ENCODE measurements at regions not wholly inside any gene's neighbourhood (a gene's known extent, or its start where the extent isn't known, plus 50 kb on each side); places are given as distances from the start of the nearest gene placed in this dataset.

DNA sequence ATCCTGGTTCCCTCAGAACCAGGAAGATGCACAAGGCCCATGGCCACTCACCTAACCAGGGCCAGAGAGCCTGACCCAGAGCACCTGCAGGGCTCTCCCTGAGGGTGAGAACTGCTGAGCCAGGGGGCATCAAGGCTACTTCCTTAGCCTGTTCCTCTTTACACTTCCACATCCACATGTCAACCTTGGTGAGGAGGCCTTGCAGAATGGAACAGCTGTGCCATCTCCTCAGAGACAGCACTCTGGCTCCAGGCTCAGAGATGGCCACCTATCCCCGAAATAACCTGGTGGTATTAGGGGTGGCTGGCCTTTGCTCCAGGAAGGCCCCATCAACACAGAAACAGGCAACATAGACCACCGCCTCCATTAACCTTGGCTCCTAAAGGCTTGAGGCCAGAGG, 473.0 kb downstream of the RPS24 start:
- H2AFZ ChIP-seq (ENCODE audit: insufficient read depth, low read depth, low read length, poor library complexity, severe bottlenecking) = no peak overlapping the region
- no peak overlapping the region for H3K27ac ChIP-seq (ENCODE audit: low read length in 2 of 2)
- Mint-ChIP-seq H3K4me1 (no peaks in the 10 kb centered on the region), H3K27me3 (peaks cover 31% of the 10 kb centered on the region), H3K4me3 (no peak overlapping the region), H3K27ac (no peak overlapping the region), H3K9me3 (ENCODE audit: insufficient read depth) (no peaks in the 10 kb centered on the region)
- H3K4me3 ChIP-seq (ENCODE audit: control extremely low read depth in 1 of 5, extremely low read depth in 1 of 5, insufficient read depth in 1 of 5, low read depth in 2 of 5, low read length in 4 of 5) = no peak overlapping the region
- no peaks in the 10 kb centered on the region for H3K36me3 ChIP-seq (replicated peaks in 1 of 2; ENCODE audit: control extremely low read depth in 1 of 2, control insufficient read depth in 1 of 2, extremely low read depth in 1 of 2, insufficient read depth in 2 of 2, low read length in 1 of 2)
- H3K9me3 ChIP-seq (ENCODE audit: control extremely low read depth in 1 of 3, control insufficient read depth in 2 of 3, insufficient read depth in 1 of 3, low read length in 2 of 3) = no peaks in the 10 kb centered on the region
- no peak for TF ChIP-seq EZH2 (IDR thresholded peaks at IDR 0.05; ENCODE audit: borderline replicate concordance, insufficient read depth, low read depth, low read length, poor library complexity, severe bottlenecking)
- TF ChIP-seq, protein P1, sequence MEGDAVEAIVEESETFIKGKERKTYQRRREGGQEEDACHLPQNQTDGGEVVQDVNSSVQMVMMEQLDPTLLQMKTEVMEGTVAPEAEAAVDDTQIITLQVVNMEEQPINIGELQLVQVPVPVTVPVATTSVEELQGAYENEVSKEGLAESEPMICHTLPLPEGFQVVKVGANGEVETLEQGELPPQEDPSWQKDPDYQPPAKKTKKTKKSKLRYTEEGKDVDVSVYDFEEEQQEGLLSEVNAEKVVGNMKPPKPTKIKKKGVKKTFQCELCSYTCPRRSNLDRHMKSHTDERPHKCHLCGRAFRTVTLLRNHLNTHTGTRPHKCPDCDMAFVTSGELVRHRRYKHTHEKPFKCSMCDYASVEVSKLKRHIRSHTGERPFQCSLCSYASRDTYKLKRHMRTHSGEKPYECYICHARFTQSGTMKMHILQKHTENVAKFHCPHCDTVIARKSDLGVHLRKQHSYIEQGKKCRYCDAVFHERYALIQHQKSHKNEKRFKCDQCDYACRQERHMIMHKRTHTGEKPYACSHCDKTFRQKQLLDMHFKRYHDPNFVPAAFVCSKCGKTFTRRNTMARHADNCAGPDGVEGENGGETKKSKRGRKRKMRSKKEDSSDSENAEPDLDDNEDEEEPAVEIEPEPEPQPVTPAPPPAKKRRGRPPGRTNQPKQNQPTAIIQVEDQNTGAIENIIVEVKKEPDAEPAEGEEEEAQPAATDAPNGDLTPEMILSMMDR (IDR thresholded peaks at IDR 0.05) = no peak
- ATAC-seq (ENCODE audit: low read depth) (no peak), DNase-seq (no peak)
- H3K4me1 ChIP-seq (ENCODE audit: control insufficient read depth in 2 of 2, insufficient read depth in 2 of 2, low read length in 2 of 2) = no peaks in the 10 kb centered on the region
- no peaks in the 10 kb centered on the region for H3K79me2 ChIP-seq (ENCODE audit: control insufficient read depth, insufficient read depth, low read length)
- no peak overlapping the region for H3K4me2 ChIP-seq (replicated peaks; ENCODE audit: low read depth, low read length, poor library complexity, severe bottlenecking)
- POLR2A ChIA-PET = no interaction called here
- intact Hi-C loops (cut with micrococcal nuclease) = no loop called here
- no peaks in the 10 kb centered on the region for H4K20me1 ChIP-seq (ENCODE audit: control insufficient read depth, insufficient read depth, low read length, poor library complexity, severe bottlenecking)
- no peak overlapping the region for H3K9ac ChIP-seq (ENCODE audit: low read length)
- CTCF ChIA-PET = no interaction called here
- WGBS (ENCODE audit: insufficient coverage) = 100% methylated on average over 1 of the region's 2 CpGs
- peaks cover 0 to 6% (median 0%) of the 10 kb centered on the region in 4 experiments for H3K27me3 ChIP-seq (replicated peaks in 1 of 4; ENCODE audit: control extremely low read depth in 1 of 4, control insufficient read depth in 3 of 4, insufficient read depth in 4 of 4, low read length in 3 of 4)

DNA sequence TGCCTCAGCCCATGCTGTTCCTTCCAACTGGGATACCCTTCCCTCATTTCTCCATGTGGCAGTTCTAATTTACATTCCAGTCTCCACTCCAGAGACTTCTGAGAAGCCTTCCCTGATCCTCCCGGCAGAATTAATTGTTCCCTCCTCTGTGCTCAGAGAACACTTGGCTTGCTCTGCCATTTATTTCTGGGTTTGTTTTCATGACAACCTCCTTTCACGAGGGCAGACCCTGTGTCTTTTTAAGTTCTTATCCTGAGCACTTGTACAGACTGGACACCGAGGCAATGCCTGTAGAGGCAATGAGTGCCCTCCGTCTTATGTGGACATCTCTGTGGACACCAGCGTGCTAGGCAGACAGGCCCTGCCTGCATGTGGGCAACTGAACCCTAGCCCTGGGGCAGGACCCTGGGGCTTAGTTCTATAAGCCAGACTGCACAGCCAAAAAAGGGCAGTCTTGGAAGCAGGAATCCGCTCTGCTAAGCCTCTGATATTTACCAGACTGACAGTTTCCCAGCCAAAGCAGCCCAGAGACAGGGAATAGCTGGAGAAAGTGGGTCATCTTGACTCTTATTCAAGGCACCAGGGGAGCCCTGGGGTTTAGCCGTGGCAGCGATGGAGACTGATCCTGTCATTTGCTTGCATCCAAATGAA, 474.0 kb downstream of the RPS24 start:
- Histone ChIP-seq H3K9ac (ENCODE audit: low read length) (no peak overlapping the region), H2AFZ (ENCODE audit: insufficient read depth, low read depth, low read length, poor library complexity, severe bottlenecking) (no peak overlapping the region), H3K27ac (ENCODE audit: low read length in 2 of 2) (no peak overlapping the region), H3K9me3 (ENCODE audit: control extremely low read depth in 1 of 3, control insufficient read depth in 2 of 3, insufficient read depth in 1 of 3, low read length in 2 of 3) (no peaks in the 10 kb centered on the region), H3K36me3 (replicated peaks in 1 of 2; ENCODE audit: control extremely low read depth in 1 of 2, control insufficient read depth in 1 of 2, extremely low read depth in 1 of 2, insufficient read depth in 2 of 2, low read length in 1 of 2) (no peaks in the 10 kb centered on the region), H3K4me2 (replicated peaks; ENCODE audit: low read depth, low read length, poor library complexity, severe bottlenecking) (no peak overlapping the region), H3K4me3 (ENCODE audit: control extremely low read depth in 1 of 5, extremely low read depth in 1 of 5, insufficient read depth in 1 of 5, low read depth in 2 of 5, low read length in 4 of 5) (no peak overlapping the region), H3K27me3 (replicated peaks in 1 of 4; ENCODE audit: control extremely low read depth in 1 of 4, control insufficient read depth in 3 of 4, insufficient read depth in 4 of 4, low read length in 3 of 4) (peaks cover 0 to 6% (median 0%) of the 10 kb centered on the region in 4 experiments), H3K4me1 (ENCODE audit: control insufficient read depth in 2 of 2, insufficient read depth in 2 of 2, low read length in 2 of 2) (no peaks in the 10 kb centered on the region), H4K20me1 (ENCODE audit: control insufficient read depth, insufficient read depth, low read length, poor library complexity, severe bottlenecking) (no peaks in the 10 kb centered on the region), H3K79me2 (ENCODE audit: control insufficient read depth, insufficient read depth, low read length) (no peaks in the 10 kb centered on the region)
- CTCF ChIA-PET = no interaction called here
- peaks cover 34% of the 10 kb centered on the region for H3K27me3 Mint-ChIP-seq
- H3K4me3 Mint-ChIP-seq = no peak overlapping the region
- no peaks in the 10 kb centered on the region for H3K4me1 Mint-ChIP-seq
- TF ChIP-seq EZH2 (IDR thresholded peaks at IDR 0.05; ENCODE audit: borderline replicate concordance, insufficient read depth, low read depth, low read length, poor library complexity, severe bottlenecking) = no peak
- TF ChIP-seq, protein P1 (IDR thresholded peaks at IDR 0.05) = no peak
- no peak for DNase-seq
- WGBS (ENCODE audit: insufficient coverage) = 92% methylated on average over 6 of the region's 8 CpGs
- ATAC-seq (ENCODE audit: low read depth) = no peak
- intact Hi-C loops (cut with micrococcal nuclease) = no loop called here
- H3K9me3 Mint-ChIP-seq (ENCODE audit: insufficient read depth) = no peaks in the 10 kb centered on the region
- H3K27ac Mint-ChIP-seq = no peak overlapping the region
- POLR2A ChIA-PET = no interaction called here
